Fibroblast of skin of left quadriceps (primary cell): ENCODE measurements at regions not wholly inside any gene's neighbourhood (a gene's known extent, or its start where the extent isn't known, plus 50 kb on each side); places are given as distances from the start of the nearest gene placed in this dataset.

Source experiments
- DNase-seq, 2 experiments: peaks; one replicate each; pipeline ENCODE4 v3.0.0-alpha.2; 2013; ENCODE audit warnings: low read depth in 2 of 2

- DNase-seq, result no peak
Measured at GRCh38 chr6:137353842-137354397, 134.7 kb upstream of the IFNGR1 start.

DNA sequence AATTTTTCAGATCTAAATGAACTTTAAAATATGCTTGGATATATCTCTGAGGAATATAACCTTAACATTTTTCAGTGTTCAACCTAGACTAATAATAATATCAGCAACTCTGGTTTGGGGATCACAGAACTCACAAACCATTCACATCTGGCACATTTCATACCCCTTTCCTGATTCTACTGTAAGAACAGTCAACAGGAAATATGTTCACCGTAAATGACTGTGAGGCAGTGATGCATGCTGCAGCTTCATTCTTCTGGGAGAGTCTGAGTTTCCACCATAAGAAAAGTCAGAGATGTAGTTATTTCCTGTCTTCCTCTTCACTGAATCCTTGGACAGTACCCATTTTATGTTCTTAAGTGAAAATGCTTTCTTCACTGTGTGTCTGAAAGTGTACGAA is 134.2 kb upstream of the IFNGR1 start:
- DNase-seq, result no peak

GRCh38 chr6:137352859-137353258 is 133.7 kb upstream of the IFNGR1 start:
- DNase-seq, result no peak

GRCh38 chr6:137351890-137352289 is 132.7 kb upstream of the IFNGR1 start:
- no peak for DNase-seq

- no peak for DNase-seq
Measured at GRCh38 chr6:137350857-137351256, 131.7 kb upstream of the IFNGR1 start.

- no peak for DNase-seq
Measured at GRCh38 chr6:137349856-137350830, 131.0 kb upstream of the IFNGR1 start.

GRCh38 chr6:137348777-137349176 is 129.6 kb upstream of the IFNGR1 start:
- no peak for DNase-seq

- DNase-seq, result no peak
Measured at GRCh38 chr6:137343241-137343640, 124.1 kb upstream of the IFNGR1 start.

DNA sequence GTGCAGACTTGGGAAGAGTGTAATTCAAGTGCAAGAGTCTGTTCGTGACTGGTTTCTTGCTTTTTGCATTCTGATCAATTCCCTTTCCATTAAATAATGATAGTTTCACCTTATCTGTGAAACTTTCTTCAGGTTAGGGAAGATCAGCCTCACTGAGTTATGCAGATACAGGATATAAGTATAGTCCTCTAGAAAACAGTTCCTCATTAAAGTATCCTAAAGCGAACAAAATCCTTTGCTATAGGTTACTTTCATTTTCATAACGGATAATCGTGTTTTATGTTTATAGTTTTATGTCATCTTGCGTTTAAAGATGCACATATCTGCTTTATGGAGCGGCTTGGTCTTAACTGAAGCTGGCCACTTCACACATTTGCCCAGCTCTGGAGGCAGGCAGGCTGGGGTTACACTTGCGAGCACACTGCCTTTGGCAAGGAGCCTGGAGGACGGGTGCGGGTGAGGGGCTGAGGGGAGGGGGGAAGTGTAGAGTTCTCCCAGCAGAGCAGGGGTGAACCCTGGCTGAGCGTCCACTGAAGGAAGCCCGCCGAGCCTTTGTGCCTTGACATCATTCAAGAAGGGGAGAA is 123.5 kb upstream of the IFNGR1 start:
- DNase-seq, result no peak

GRCh38 chr6:137341681-137342195 is 122.6 kb upstream of the IFNGR1 start:
- DNase-seq, result peak; percentile 53 to 57

DNA sequence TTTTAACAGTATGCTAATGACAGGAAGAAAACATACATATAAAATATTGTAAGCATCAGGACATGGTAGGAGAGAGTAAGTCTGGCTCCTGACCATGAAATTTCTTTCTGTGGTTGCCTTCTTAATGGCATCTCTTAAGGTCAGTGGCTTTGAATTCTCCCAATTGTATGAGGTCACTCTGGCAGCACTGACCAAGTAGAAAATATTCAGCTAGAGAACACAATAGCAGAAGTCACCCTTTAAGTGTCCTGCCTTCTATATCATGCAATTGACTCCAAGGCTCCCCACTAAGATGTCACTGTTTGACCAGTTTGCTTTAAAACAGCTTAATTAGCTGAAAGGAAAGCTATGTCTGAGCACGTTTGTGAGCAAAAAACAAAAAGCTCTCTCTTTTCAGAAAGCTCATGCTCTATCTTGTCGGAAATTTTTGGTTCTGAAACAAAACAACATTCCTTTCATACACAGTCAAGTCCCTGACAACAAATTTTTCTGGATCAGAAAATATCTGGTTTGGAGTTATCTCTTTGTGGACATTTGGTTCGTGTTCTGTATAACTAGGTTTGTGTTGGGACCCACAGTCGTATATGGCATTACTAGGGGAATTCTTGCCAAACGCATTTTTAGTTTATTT is 120.9 kb upstream of the IFNGR1 start:
- DNase-seq, result no peak

DNA sequence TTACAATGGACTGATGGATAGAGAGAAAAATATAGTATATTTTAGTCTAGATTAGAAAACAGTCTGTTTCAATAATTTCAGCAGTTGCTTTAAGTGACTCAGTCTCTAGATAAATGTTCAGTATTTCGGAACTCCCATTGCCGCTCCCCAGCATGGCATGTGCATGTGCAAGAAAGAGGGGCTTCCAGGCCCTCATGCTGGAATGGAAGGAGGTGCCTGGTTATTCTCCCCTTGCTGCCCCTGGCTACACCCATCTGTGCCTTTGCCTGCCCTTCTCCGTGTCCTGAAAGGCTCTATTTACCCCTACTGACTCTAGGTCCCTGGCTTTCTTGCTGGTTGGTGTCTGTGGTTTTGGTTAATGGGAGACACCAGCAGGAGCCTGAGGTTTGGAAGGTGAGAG is 115.7 kb upstream of the IFNGR1 start:
- no peak for DNase-seq

GRCh38 chr6:137334094-137334493 is 114.9 kb upstream of the IFNGR1 start:
- no peak for DNase-seq

DNA sequence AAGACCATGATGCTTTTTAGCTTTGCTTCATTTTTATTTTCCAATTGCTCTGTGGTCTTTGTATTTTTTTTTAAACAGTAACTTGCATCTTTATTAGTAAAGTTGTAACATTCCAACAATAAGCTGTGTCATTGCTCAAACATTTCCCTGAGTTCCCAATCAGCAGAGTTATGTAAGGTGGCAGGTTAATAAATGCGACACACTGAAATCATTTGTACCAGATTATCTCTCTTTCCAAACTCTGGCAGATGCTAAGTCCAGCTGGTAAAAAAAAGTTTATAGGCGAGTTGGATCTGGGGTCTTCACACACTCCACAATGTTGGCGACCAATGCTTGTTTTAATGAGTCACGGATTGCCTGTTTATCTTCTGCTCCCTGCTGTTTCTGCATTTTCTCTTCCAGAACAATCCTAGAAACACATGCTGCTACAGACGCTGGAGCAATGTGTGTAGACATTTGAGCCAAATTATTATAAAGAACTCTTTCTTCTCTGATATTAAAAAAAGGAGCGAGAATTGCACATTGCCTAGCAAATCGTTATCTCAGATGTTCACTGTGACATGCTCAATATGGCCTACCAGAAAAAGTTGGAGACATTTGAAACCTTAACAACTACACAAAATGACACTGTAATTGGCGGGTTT is 113.6 kb upstream of the IFNGR1 start:
- peak in 1 of 2 experiments; percentile 8 for DNase-seq

DNA sequence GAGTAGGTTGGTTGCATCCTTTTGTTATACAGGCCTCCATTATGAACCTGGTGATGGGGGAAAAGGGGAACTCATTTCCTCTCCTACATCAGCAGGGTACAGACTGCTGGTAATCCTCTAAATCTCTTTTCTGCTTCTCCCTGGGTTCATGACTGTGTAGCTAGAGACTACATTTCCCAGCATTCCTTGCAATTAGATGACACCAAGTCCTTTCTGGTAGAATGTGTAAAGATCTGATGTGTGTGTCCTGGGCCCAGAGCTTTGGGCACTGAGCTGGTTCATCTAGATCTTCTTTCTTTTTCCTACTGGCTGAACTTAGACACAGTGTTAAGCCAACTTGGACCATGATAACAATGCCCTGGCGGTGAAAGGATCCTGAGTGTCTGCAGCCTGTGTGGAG is 104.7 kb upstream of the IFNGR1 start:
- DNase-seq, result no peak

DNA sequence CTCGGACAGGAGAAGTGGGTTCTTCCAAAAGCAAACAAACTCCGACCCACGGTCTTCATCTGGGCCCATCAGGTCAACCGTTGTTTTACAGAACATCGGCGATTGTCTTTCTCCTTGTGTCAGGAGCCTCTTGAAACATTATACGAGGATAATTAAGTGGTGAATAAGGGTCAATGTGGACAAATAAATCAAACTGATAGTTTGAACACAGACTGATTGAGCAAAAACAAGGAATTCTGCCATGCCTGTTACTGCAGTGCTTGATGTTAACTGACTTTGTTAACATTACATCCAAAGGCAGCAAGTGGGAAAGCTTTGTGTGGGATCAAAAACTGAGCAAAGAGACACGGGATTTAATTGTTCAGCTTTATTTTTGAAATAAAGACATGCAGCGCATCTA is 101.1 kb upstream of the IFNGR1 start:
- no peak for DNase-seq

DNA sequence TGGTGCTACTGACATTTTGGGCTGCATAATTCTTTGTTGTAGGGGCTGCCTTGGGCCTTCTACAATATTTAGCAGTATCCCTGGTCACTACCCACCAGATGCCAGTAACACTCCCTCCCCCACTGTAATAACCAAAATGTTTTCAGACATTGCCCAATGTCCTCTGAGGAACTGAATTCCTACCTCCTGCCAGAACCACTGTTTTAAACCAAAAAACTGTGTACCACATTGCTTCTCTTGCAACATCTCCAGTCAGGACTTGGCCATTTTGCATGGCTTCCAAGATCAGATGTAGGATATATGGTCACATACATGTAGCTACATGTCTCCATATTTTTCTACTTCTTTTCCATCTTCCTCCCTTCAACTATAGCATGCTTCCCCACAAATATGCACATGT is 97.4 kb upstream of the IFNGR1 start:
- DNase-seq, result no peak

GRCh38 chr6:137315081-137315480 is 95.9 kb upstream of the IFNGR1 start:
- DNase-seq, result no peak

DNA sequence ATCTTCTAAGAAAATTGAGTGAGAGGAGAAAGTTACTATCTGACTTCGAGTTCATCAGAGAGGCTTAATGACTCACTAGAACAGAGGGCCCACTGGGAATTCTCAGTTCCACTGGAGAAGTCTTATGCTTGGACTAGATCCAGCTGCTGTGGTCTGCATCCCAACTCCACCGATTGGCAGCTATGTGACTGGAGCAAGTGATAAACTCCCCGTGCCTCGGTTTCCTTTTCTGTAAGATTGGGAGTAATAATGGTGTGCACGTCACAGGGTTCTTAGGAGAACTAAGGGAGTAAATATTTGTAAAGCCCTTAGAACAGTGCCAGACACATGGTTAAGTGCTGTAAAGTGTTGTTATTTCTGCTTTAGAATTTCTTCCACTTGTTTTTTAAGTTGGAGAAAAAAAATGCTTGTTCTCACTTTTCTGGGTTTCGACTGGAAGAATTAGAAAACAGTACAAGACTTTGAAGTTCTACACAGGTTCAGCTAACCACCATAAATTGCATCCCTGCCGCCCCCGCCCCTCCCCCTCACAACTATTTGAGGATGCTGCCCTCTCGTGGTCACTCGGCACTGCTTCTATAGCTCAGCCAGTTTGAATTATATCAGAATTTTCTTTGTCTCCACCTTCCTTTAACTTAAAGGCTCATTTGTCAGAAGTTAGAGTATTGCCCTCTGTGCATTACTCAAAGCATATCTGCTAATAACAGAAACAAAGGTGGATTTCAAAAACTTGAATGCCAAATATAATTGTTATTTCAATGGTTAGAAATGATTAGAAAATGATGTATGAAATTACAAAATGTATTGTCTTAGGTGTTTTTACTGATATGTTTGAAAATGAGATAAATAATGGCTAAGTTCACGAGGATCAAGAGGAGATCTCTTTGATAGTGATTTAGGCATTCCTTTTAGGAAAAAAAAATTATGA is 95.0 kb upstream of the IFNGR1 start:
- peak; percentile 66 to 69 for DNase-seq

DNA sequence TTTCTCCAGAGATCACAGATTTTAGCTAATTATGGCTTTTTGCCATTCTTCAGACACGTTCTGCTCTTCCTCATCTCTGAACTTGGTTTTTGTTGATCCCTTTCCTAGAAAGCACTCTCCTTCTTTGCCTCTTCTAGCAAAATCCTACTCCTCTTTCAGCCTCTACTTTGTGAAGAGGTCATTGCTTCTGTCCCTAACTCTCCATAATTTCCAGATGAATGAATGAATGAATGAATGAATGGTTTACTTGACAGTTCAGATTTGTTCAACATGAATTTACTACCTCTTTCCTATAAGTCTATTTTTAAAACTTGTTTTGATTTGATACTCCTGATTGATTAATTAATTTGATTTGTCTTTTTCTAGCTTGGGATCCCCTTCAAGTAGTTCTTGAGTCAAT is 94.0 kb upstream of the IFNGR1 start:
- DNase-seq, result no peak

DNA sequence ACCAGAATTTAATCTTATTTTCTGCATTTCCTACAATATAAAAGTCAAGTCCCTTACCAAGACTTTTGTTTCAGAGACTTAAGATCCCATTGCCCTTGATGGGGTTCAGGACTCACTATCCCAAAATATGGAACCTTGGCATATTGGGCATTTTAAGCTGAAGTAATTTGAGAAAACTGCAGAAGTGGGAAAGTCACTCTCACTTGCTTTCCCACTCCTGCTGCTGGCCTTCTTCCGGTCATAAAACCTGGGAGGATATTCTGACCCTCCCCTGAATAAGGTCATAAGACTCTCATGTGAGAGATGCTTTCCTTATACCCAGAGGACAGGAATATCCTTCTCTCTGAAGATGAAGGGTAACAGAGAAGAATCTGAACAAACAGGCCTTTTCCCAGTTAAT is 92.8 kb upstream of the IFNGR1 start:
- no peak for DNase-seq
